Endothelial cell of umbilical vein (primary cell): ENCODE measurements at regions not wholly inside any gene's neighbourhood (a gene's known extent, or its start where the extent isn't known, plus 50 kb on each side); places are given as distances from the start of the nearest gene placed in this dataset.

Experiments used
- BruUV-seq: library from RNA; stranded (reverse); fragments of 400-500 nt; replicated peaks from 2 replicates; lab custom pipeline; 2021; lab: Mats Ljungman, UMichigan
- CTCF ChIA-PET: fragments of 300-600, 350-600 bp; sonication (Branson Sonifier 250); formaldehyde crosslinking; loops from one replicate; lab custom pipeline; 2021; ENCODE audit warnings: antibody characterized with exemption, inconsistent platforms; lab: Charles Lee
- POLR2A ChIA-PET: fragments of 300-600, 350-600 bp; sonication (Branson Sonifier 250); formaldehyde crosslinking; loops from one replicate; lab custom pipeline; 2021; ENCODE audit warnings: antibody characterized with exemption, inconsistent platforms; lab: Charles Lee
- DNase-seq: peaks from one replicate; pipeline ENCODE4 v3.0.0-alpha.2; 2011; ENCODE audit warnings: low read depth, low spot score
- FAIRE-seq: peaks from 2 replicates; lab custom pipeline; 2011; peaks lifted over from hg19 to GRCh38; lab: Jason Lieb, UNC
- H2AFZ ChIP-seq: 2 replicates; pipeline ENCODE4 v1.6.0; 2012; ENCODE audit warnings: low read depth, low read length, control low read depth, inconsistent platforms
- H3K27ac ChIP-seq: 2 replicates; pipeline ENCODE4 v1.5.1; 2011; ENCODE audit warnings: low read depth, mild to moderate bottlenecking, control low read depth, low read length, moderate library complexity; ENCODE audit not compliant: insufficient read depth
- H3K27me3 ChIP-seq, 2 experiments: 2 replicates each; pipeline versions ENCODE4 v1.6.0 to v1.6.1; 2011; ENCODE audit warnings: low read length in 2 of 2, mixed read lengths in 1 of 2; ENCODE audit not compliant: control insufficient read depth in 2 of 2, insufficient read depth in 2 of 2
- H3K36me3 ChIP-seq, 2 experiments: 2 replicates in 1 of 2; 3 replicates in 1 of 2; pipeline ENCODE4 v1.5.1; 2011; ENCODE audit warnings: low read length in 2 of 2, mild to moderate bottlenecking in 1 of 2, moderate library complexity in 1 of 2; ENCODE audit not compliant: control insufficient read depth in 2 of 2, insufficient read depth in 2 of 2; ENCODE audit errors: extremely low read depth in 1 of 2
- H3K4me1 ChIP-seq: 3 replicates; pipeline ENCODE4 v1.5.1; 2011; ENCODE audit warnings: mild to moderate bottlenecking, low read length; ENCODE audit not compliant: control insufficient read depth, insufficient read depth; ENCODE audit errors: extremely low read depth
- H3K4me2 ChIP-seq: 2 replicates; pipeline ENCODE4 v1.6.1; 2011; ENCODE audit warnings: low read length, control low read depth, mixed read lengths; ENCODE audit not compliant: insufficient read depth
- H3K4me3 ChIP-seq, 3 experiments: fragments of 200-600 bp in 1 of 3; sonication (generic), shearing (Covaris generic) in 1 of 3; replicated peaks in 1 of 3; 2 replicates each; pipeline ENCODE4 v1.5.1; 2011 to 2016; ENCODE audit warnings: control low read depth in 3 of 3, low read length in 3 of 3, mild to moderate bottlenecking in 2 of 3, inconsistent platforms in 1 of 3, low read depth in 1 of 3, moderate library complexity in 1 of 3; ENCODE audit not compliant: insufficient read depth in 1 of 3
- H3K79me2 ChIP-seq: 2 replicates; pipeline ENCODE4 v1.6.0; 2012; ENCODE audit warnings: low read length, inconsistent platforms; ENCODE audit not compliant: control insufficient read depth, insufficient read depth
- H3K9ac ChIP-seq: replicated peaks from 2 replicates; pipeline ENCODE3; 2011; ENCODE audit warnings: low read length, control low read depth; ENCODE audit not compliant: insufficient read depth; ENCODE audit errors: extremely low read depth
- H3K9me1 ChIP-seq: replicated peaks from 3 replicates; pipeline ENCODE4 v1.6.0; 2011; ENCODE audit warnings: mild to moderate bottlenecking, low read length; ENCODE audit not compliant: control insufficient read depth, insufficient read depth; ENCODE audit errors: extremely low read depth
- H3K9me3 ChIP-seq: replicated peaks from 2 replicates; pipeline ENCODE4 v1.5.1; 2012; ENCODE audit warnings: low read length, inconsistent platforms; ENCODE audit not compliant: control insufficient read depth, insufficient read depth
- H4K20me1 ChIP-seq: replicated peaks from 2 replicates; pipeline ENCODE3; 2011; ENCODE audit warnings: mild to moderate bottlenecking, low read length; ENCODE audit not compliant: control insufficient read depth, insufficient read depth; ENCODE audit errors: extremely low read depth
- CTCF ChIP-seq, 2 donors: IDR thresholded peaks; 1 replicate in 1 of 2; 2 replicates in 1 of 2; pipeline ENCODE4 v1.5.1; 2011; ENCODE audit warnings: low read length in 2 of 2, mild to moderate bottlenecking in 2 of 2, moderate library complexity in 2 of 2, control low read depth in 1 of 2, inconsistent platforms in 1 of 2, low read depth in 1 of 2; ENCODE audit not compliant: insufficient read depth in 1 of 2; ENCODE audit errors: extremely low read depth in 1 of 2
- EZH2 ChIP-seq: IDR thresholded peaks from 2 replicates; pipeline ENCODE4 v1.6.1; 2012; ENCODE audit warnings: borderline replicate concordance, low read depth, mild to moderate bottlenecking, moderate library complexity, low read length, inconsistent platforms; ENCODE audit not compliant: severe bottlenecking
- FOS ChIP-seq: IDR thresholded peaks from 2 replicates; pipeline ENCODE4 v1.6.1; 2011; ENCODE audit warnings: mild to moderate bottlenecking, low read length, moderate library complexity, borderline replicate concordance; ENCODE audit not compliant: insufficient read depth
- GATA2 ChIP-seq: IDR thresholded peaks from 2 replicates; pipeline ENCODE4 v1.7.0; 2011; ENCODE audit warnings: low read depth, mild to moderate bottlenecking, moderate library complexity, mixed read lengths, low read length; ENCODE audit not compliant: insufficient read length, insufficient read depth
- JUN ChIP-seq: IDR thresholded peaks from 2 replicates; pipeline ENCODE4 v1.6.1; 2011; ENCODE audit warnings: borderline replicate concordance, low read depth; ENCODE audit not compliant: insufficient read length, insufficient read depth
- MAX ChIP-seq: IDR thresholded peaks from 2 replicates; pipeline ENCODE4 v1.6.1; 2011; ENCODE audit not compliant: insufficient read depth, insufficient read length
- MYC ChIP-seq: IDR thresholded peaks from one replicate; pipeline ENCODE4 v1.6.1; 2011; ENCODE audit warnings: mild to moderate bottlenecking, low read depth, low read length
- POLR2A ChIP-seq: IDR thresholded peaks from 2 replicates; pipeline ENCODE4 v1.6.1; 2012; ENCODE audit warnings: low read depth, mild to moderate bottlenecking, control low read depth, low read length
- POLR2AphosphoS5 ChIP-seq: IDR thresholded peaks from 2 replicates; pipeline ENCODE4 v1.6.1; 2012; ENCODE audit warnings: low read depth, mild to moderate bottlenecking, control low read depth, low read length, moderate library complexity; ENCODE audit not compliant: insufficient read depth
- dilution Hi-C: fragments of 300-500 bp; cut with MboI; formaldehyde crosslinking; loops from one replicate; pipeline ENCODE4 v1.15.0; 2019; ENCODE audit warnings: low sequenced_read_pairs; ENCODE audit not compliant: extremely low pct_ligation_motif_present
- intact Hi-C: fragments of 100-400 bp; cut with micrococcal nuclease; formaldehyde crosslinking; loops from one replicate; pipeline ENCODE4 v1.10.0; 2022

GRCh38 chr6:167453082-167453446, 128.2 kb downstream of the TTLL2 start:
- ChIA-PET CTCF (no interaction called here), POLR2A (no interaction called here)
- Histone ChIP-seq H3K4me2 (no peak overlapping the region), H3K4me3 (no peak overlapping the region), H3K27me3 (no peaks in the 10 kb centered on the region), H3K9ac (no peak overlapping the region), H3K9me1 (no peaks in the 10 kb centered on the region), H3K79me2 (no peaks in the 10 kb centered on the region), H3K36me3 (no peaks in the 10 kb centered on the region), H2AFZ (no peak overlapping the region), H3K4me1 (no peaks in the 10 kb centered on the region), H3K9me3 (no peaks in the 10 kb centered on the region), H3K27ac (no peak overlapping the region), H4K20me1 (no peaks in the 10 kb centered on the region)
- intact Hi-C loops (no loop called here), dilution Hi-C loops (no loop called here)
- no peak for FAIRE-seq
- no peak for TF ChIP-seq FOS
- no peak for TF ChIP-seq EZH2
- no peak for TF ChIP-seq CTCF (IDR thresholded peaks at IDR 0.05; ENCODE audit: extremely low read depth in 1 of 2, insufficient read depth in 1 of 2, low read depth in 1 of 2, low read length in 2 of 2)
- no peak for TF ChIP-seq POLR2AphosphoS5
- TF ChIP-seq POLR2A: no peak
- no peak for TF ChIP-seq JUN
- TF ChIP-seq MYC: no peak
- TF ChIP-seq MAX: no peak
- TF ChIP-seq GATA2: no peak
- no TSS peak for BruUV-seq
- no peak for DNase-seq
